GM19239 (cell line): ENCODE measurements at regions not wholly inside any gene's neighbourhood (a gene's known extent, or its start where the extent isn't known, plus 50 kb on each side); places are given as distances from the start of the nearest gene placed in this dataset.

Experiments used
- DNase-seq: peaks from one replicate; pipeline ENCODE4 v3.0.0; 2011; ENCODE audit warnings: low spot score; ENCODE audit not compliant: insufficient read length
- FAIRE-seq: peaks from 2 replicates; lab custom pipeline; 2011; peaks lifted over from hg19 to GRCh38; lab: Jason Lieb, UNC

DNA sequence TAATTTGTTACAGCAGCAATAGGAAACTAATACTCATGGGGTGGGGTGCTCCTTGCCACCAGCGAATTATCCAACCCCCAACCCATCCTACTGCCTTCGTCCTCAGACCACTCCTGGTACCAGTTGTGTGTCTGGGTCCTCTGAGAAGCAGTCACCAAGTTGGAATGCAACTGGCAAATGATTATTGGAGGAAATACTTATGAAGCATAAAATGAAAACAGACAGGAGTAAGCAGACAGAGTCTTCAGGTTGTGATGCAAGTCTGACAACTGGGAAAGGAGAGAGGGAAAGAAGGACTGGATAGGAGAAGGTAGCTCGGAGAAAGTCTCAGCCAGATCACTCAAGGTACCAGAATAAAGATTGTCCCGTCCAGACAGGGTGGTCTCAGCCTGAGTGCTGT is 181.1 kb upstream of the ARID2 start:
- FAIRE-seq, result no peak

DNA sequence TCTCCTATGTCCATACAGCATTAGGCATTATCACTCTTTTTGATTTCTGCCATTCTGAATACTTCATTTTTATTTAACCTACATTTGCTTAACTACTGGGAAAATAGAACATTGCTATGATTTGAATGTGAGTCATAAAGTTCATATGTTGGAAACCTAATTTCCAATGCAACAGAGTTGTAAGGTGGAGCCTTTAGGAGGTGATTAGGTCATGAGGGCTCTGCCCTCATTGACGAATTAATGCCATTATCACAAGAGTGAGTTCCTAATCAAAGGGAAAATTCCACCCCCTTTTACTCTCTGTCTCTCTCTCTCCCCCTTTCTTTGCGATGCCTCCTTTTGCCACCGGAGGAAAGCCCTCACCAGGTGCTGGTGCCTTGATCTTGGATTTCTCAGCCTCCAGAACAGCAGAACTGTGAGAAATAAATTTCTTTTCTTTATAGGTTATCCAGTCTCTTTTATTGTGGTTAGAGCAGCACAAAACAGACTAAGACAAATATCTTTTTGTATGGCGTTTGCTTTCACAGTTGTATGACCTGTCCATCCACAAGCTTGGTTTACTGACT is 180.1 kb upstream of the ARID2 start:
- DNase-seq (no peak), FAIRE-seq (no peak)

More for the DNA sequence above, 181.1 kb upstream of the ARID2 start:
- DNase-seq, result no peak

DNA sequence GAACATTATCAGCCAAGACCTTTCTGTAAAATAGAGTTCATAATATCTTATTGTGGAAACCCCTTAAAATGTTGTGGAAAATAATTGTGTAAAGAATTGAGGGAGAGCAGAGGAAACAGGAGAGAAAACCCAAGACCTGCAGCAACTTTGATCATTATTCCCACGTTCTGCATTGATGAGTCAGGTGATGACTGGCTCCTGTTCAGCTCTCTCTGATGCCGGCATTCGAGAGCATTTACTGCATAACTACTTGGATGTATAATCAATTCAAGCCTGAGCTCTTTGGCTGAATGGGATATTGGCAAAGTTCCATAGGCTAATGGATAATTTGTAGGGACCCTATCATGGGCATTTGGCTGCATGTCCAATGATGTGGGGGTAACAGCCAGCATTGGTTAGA is 176.3 kb upstream of the ARID2 start:
- FAIRE-seq, result no peak
- no peak for DNase-seq

DNA sequence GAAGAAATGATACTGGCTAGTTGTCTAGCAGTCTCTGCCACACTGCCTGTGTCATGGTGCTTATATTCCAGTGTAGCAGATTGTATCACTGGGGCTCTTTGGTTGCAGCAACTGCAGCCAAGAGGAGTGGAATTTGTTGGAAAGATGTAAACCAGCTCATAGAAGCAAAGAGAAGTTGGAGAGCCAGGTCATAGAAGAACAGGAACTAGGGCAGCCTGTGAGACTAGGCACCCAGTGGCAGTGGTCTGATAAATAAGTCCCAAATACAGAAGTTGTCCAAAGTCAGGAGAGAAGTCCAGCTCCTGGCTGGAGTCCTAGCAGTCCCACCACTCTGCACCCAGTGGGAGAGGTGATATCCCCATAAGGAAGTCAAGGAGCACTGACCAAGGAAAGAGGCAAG is 172.5 kb upstream of the ARID2 start:
- FAIRE-seq (no peak), DNase-seq (no peak)

DNA sequence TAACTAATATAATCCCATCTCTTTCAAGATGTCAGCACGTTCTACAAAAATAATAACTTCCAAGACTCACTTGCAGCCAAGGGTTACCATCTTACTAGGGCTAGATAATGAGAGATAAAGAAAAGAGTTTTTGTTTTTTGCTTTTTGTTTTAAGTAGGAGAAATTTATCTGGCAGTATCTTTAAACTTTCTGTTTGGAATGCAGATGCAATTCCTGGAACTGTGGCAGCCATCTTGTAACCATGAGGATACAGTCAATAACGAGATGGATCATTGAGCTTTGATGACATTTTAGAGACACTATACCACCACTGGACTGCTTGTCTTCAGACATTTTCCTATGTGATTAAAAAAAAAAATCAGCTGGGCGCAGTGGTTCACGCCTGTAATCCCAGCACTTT is 171.2 kb upstream of the ARID2 start:
- no peak for FAIRE-seq

DNA sequence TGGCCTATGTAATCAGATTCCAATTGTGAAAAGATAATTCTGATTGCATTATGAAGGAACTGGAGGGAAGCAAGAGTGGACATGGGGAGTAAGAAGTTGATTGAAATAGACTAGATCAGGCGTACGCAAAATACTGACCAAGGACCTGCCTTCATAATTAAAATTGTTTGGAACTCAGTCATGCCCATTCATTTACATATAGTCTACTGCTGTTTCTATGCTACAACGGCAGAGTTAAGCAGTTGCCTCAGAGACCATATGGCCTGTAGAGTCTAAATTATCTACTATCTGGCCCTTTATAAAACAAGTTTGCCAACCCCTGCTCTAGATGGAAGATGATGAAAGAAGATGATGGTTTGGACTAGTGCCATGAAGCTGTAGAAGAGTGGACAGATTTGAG is 170.0 kb upstream of the ARID2 start:
- FAIRE-seq, result no peak

More for the DNA sequence above, 171.2 kb upstream of the ARID2 start:
- no peak for DNase-seq

DNA sequence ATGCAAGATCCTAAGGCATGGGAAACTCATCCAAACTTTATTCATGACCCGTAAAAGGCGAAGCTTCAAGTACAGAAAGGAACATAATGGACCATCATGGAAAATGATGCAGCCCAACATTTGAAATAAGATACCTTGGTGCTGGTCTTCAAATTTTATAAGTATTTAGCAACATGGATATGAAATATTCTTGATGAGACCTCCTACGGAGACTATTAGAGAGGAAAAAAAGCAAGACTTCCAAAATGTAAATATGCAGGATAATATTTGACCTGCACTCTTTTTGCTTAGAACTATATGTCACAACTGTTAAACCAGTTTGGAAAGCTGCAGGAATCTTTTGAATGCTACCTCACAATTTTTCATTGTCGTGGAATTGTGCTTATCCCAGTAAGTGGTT is 168.8 kb upstream of the ARID2 start:
- FAIRE-seq, result no peak
- DNase-seq, result no peak

More for the DNA sequence above, 170.0 kb upstream of the ARID2 start:
- no peak for DNase-seq

DNA sequence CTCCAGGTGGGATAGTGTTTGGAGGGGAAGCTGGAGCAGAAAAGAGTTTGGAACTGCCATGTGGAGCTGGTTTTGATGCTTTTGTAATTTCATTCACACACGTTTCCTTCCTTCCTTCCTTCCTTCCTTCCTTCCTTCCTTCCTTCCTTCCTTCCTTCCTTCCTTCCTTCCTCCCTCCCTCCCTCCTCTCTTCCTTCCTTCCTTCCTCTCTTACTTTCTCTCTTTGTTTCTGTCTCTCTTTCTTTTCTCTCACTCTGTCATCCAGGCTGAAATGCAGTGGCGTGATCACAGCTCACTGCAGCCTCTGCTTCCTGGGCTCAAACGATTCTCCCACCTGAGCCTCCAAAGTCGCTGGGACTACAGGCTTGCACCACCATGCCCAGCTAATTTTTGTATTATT is 168.0 kb upstream of the ARID2 start:
- DNase-seq, result no peak
- FAIRE-seq, result no peak

DNA sequence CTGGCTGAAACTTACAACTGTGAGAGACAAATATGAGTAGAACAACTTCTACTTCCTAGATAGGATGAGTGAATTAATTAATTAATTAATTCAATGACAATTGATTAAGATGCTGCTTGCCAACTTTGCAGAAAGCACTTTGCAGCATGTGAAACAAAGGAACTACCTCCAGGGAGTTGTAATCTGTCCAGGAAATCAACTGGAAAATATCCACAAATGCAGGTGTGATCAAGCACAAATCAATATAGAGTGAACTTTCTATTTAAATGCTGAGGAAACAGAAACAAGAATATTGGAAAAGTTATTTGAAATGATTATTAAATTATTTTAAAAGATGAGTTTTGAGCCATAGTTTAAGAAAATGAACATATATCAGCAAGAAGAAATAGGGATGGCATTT is 163.9 kb upstream of the ARID2 start:
- DNase-seq (no peak), FAIRE-seq (no peak)

DNA sequence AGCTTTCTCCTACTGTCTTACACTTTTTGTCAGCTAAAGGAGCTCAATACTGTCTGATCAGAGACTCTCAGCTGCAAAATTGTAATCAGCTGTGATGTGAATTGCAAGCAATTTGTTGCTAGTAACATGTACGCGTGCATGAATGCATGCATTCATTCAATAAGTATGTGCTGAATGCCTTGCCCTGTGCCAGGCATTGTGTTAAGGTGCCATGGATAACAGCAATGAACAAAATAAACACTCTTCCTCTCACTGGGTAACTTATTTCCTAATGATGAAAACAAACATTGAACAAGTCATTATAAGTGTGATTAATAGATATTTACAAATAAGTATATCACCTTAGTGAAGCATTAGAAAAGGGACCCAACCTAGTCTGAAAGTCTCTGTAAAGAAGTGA is 163.2 kb upstream of the ARID2 start:
- FAIRE-seq (no peak), DNase-seq (no peak)

DNA sequence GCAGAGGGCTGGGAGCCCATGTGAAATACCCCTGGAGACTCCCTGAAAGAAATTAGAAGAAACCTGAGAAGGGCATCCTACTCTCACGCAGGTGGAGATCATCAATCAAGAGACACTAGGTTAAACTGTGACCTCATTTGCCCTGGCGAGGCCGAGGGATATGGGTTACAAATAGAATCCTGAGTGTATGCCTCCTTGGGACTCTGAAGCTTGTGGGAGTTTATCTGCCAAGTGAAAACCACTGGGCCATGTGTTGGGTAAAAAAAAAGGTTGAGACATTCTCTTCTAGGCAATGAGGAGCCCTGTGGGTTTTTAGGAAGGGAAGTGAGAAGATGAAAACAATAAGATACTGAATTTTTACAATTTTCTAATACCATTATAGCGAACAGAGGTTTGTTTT is 160.7 kb upstream of the ARID2 start:
- FAIRE-seq, result no peak
- no peak for DNase-seq

DNA sequence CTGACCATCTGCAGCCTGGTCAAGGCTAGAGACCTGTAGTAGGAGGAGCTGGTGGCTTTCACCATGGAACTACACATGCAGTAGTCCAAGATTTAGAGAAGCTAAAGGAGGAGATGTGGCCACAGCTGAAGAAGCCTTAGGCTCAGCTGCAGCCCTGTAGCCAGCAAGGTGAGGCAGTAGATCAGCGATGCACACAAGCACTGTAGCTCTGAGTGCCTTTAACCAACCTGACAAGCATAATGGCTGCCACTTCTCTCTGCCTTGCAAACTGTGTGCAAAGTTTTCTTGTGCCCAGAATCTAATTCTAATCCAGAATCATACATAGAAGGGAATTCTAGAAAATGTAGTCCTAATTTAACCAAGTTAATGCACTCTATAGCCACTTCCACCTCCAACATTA is 159.0 kb upstream of the ARID2 start:
- FAIRE-seq, result no peak
- DNase-seq, result no peak

DNA sequence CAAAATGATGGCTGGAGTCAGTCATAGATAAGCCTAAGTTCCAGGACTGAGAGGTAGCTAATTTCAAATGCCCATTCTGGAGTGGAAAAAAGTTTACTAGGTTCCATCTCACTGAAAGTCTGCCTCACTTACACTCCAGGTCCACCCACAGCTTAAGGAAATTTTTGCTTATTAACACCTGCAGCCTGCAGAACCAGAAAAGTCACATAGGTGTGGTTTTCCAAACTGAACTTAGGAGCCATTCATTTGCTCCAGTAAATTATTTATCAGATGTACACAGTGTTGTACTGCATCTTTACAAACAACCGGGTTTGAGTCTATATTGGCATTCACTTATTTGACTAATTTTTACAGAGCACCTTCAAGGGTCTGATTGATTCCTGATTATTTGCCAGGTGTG is 157.4 kb upstream of the ARID2 start:
- no peak for FAIRE-seq
- DNase-seq, result no peak

DNA sequence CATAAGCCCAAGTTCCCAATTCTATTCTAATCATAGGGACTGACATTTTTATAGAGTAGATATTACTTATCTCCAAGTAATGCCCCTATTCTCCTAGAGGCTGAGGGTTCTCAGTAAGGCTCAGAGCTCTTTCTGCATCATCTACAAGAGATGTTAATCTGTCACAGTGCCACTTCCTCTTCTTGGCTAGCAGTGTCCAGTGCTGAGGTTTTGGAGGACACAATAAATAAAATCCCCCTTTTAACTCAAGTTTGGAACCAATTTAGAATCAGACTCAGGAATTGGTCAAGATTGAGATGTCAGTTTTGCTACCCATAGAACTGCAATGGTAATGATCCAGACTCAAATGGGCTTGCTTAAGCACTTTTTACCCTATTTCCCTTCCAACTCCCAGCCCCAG is 154.1 kb upstream of the ARID2 start:
- FAIRE-seq, result no peak
- no peak for DNase-seq

DNA sequence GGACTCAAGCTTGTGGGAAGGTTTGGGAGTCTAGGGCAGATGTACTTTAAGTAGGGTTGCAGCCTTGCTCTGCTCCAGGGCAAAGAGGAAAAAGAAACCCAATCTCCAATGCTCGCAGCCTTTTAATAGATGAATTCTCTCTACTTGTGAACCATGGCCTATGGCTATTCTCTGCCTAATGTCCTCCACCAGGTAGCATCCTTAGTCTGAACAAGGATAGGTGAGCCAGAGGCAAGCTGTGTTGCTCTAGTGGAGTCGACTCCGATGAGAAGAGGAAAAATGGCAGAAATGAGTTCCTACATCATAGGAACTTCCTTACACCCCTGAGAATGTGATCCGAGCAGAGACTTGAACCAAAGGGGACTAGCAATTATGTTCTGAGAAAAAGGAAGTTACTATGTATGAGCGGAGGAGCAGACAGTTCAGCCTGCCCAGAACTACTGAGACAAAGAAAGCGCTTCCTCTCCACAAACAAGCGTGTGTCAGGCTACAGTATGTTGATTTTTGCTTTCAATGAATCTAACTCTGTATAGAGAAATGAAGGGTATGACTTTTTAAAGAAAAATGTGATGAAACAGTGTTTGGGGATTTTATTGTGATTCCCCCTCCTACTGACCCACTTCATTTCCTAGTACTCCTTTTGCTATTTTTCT is 153.6 kb upstream of the ARID2 start:
- DNase-seq (no peak), FAIRE-seq (peak; percentile 60)

DNA sequence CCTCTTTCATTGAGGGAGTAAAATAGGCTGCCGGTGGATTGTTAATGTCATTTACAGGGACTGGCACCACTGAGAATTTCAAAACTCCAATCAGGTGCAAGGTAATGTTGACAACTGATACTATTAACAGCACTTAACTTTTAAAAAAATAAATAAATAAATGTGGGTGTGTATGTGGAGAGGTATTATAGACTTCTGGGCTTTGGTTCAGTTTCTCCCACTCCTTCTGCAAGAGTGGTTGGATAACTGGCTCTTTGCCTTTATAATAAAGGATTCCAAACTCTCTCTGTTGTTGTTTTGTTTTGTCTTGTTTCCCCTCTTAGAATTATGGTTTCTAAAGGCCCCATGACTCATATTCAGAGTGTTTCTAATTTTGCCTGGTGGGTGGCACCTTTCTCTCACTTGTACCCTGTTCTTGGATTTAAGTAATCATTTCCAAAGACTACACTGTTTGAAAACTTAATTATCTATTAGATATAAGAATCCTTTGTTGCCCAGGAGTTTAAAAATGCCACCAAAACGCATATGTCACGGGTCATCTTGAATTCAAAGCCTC is 151.6 kb upstream of the ARID2 start:
- DNase-seq, result no peak
- FAIRE-seq, result no peak

DNA sequence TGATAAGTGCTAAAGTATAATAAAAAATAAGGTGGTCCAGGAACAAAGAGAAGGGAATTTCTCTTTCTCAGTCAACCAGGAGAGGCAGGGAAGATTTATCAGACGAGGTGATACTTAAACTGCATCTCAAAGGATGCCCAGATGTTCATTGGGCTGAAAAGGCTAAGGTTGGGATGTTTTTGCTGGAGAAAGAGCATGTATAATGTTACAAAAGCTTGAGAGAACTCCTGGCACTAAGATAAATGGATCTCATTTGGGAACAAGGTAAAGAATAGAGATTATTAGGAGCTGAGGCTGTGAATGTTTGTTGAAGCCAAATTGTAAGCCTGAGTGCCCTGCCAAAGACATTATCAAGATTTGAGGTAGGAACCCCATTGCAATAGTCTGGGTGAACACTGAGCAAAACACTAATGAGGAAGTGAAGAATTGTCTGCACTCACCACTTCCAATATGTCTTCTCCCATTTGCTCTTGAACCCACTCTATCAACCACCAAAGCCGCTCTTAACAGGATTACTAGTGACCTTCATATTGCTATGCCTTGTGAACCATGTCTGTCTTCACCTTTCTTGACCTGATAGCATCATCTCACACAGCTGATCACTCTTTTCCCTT is 149.0 kb upstream of the ARID2 start:
- FAIRE-seq (no peak), DNase-seq (no peak)

DNA sequence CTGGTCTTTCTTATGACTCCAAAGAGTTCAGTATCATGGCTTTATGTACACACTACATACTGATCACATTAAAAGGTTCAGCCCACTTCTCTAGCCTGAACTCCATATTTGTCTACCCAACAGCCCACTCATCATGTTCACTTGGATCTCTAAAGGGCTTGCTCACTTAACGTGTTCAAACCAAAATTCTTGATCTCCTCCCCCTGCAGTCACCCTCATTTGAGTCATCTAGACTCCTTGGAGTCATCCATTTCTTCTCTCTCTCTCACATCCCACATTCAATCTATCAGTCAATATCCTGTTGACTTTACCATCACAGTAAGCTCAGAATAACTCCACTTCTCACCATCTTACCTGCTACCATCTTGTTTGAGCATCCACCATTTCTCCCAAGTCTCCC is 148.4 kb upstream of the ARID2 start:
- no peak for DNase-seq
- no peak for FAIRE-seq

DNA sequence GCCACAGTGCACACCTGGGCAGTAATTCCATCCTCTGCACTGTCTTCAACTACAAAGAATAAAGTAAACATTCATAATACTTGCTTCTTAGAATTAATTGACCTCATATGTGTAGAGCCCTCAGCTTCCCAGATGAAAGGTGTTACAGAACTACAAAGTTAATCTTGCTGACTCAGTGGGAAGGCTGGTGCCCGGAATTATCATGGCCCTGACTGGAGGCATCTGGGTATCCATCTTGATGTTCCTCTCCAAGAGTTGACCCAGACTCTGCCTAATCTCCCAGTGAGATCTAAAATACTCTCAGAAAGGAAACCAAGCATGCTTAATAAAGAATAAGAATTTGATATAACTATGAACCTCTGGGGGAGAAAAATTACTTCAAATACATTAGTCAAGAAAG is 147.0 kb upstream of the ARID2 start:
- FAIRE-seq (no peak), DNase-seq (no peak)

DNA sequence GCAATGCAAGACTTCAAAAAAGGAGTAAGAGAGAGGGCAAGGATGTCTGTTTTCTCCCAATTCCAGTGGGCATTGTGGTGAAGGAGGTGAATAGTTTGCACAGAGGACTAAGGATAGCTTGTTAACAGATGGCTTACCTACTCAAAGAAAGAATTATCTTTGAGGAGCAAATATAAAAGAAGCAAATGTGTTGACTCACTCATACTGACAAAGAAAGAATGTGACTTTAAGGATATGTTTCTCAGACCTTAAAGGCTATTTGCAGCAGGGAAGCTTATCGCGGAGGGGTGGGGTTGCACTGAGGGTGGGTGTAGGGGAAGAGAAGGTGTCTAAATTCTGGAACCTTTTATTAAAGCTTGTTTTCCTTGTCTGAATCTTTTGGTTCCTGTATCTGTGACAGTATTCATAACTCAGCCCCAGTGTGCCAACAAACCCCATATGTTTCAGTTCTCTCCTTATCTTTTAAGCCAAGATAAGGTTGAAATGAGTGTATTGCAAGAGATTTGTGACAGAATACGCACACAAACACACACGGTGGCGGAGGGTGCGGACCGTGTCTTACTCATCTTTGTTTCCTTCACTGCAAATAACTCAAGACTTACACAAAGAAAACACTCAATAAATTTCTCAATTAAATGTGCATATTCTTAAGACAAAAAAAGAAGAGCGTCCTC is 146.4 kb upstream of the ARID2 start:
- no peak for FAIRE-seq
- no peak for DNase-seq

DNA sequence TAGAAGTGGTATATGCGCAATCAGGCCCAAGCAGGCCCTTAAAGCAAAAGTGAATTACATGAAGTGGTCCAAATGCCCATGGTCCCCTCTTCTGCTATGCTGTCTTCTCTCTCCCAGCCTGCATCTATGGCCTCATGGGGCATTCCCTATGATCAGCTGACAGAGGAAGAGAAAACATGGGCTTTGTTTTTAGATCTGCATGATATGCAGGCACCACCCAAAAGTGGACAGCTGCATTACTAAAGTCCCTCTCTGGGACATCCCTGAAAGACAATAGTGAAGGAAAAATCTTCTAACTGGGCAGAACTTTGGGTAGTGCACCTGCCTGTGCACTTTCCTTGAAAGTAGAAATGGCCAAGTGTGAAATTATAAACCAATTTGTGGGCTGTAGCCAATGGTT is 145.2 kb upstream of the ARID2 start:
- no peak for FAIRE-seq
- no peak for DNase-seq
